ENCODE measurements at regions not wholly inside any gene's neighbourhood (a gene's known extent, or its start where the extent isn't known, plus 50 kb on each side); places are given as distances from the start of the nearest gene placed in this dataset.

DNA sequence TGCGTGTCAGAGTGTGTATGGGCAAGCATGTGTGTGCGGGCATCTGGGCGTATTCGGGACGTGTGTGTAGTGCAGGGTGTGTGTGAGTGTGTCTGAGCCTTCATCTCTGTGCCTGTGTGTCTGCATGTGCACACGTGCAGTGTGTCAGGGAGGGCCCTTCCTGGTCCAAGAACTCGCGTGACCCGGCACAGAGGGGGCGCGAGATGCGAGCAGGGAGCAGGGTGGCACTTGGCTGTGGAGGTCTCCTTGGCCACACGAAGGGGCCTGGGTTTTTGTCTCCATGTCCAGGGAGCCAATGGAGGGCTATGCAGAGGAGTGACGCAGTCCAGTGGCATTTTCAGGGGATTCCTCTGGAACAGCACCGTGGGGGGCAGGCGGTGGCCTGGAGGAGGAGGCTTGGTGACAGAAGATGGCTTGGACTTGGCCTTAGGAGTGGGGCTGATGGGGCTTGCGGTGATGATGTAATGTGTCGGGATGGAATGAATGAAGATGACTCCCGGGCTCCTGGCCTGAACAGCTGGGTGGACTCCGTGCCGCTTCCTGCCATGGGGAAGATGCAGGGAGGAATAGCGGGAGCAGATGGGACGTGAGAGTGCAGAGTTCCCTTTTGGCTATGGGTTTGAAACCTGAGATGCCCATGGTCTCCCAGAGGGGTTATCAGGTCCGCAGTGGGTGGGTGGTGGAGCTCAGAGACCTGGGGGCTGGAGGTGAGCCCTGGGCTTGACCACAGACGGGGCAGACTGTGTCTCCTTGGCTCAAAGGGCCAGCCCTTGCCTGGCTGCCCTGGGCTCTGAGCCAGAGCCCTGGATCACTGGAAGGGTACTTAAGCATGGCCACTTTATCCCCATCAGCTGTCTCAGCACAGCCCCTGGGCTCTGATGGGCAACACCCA lies 208.3 kb downstream of the PHETA1 start:
- H3K27ac ChIP-seq (ENCODE audit: low read depth, low read length) = no peak overlapping the region

DNA sequence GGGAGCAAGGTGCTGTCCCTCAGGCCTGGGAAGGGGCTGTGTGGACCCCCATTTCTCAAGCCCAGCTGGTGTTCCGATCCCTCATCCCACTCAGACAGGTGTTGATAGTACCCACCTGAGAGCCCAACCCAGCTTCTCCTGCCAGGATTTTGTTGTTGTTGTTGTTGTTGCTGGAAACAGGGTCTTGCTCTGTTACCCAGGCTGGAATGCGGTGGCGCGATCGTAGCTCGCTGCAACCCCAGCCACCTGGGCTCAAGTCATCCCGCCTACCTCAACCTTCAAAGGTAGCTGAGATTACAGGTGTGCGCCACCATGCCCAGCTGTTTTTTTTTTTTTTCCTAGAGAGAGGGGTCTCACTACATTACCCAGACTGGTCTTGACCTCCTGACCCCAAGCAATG lies 209.9 kb downstream of the PHETA1 start:
- H3K4me1 ChIP-seq (ENCODE audit: control insufficient read depth in 1 of 2, insufficient read depth in 2 of 2, low read length in 2 of 2) = no peaks in the 10 kb centered on the region
- no peak overlapping the region for H3K9ac ChIP-seq (ENCODE audit: low read depth in 1 of 2, low read length in 2 of 2)
- no peak overlapping the region for H3K27ac ChIP-seq (ENCODE audit: low read depth, low read length)
- H3K4me3 ChIP-seq (ENCODE audit: low read depth in 1 of 2, low read length in 2 of 2) = no peak overlapping the region
- H3K27me3 ChIP-seq (ENCODE audit: control insufficient read depth in 1 of 2, insufficient read depth in 2 of 2, low read length in 2 of 2) = peaks cover 0 to 6% of the 10 kb centered on the region in 2 donors
- no peaks in the 10 kb centered on the region for H3K36me3 ChIP-seq (ENCODE audit: control insufficient read depth in 1 of 2, insufficient read depth in 2 of 2, low read length in 2 of 2)
- H3K9me3 ChIP-seq (ENCODE audit: control insufficient read depth in 1 of 2, low read length in 2 of 2) = no peaks in the 10 kb centered on the region

More for the DNA sequence above, 208.3 kb downstream of the PHETA1 start:
- no peaks in the 10 kb centered on the region for H3K9me3 ChIP-seq (ENCODE audit: control insufficient read depth in 1 of 2, low read length in 2 of 2)
- no peak overlapping the region for H3K4me3 ChIP-seq (ENCODE audit: low read depth in 1 of 2, low read length in 2 of 2)
- H3K4me1 ChIP-seq (ENCODE audit: control insufficient read depth in 1 of 2, insufficient read depth in 2 of 2, low read length in 2 of 2) = no peaks in the 10 kb centered on the region
- H3K27me3 ChIP-seq (ENCODE audit: control insufficient read depth in 1 of 2, insufficient read depth in 2 of 2, low read length in 2 of 2) = no peaks in the 10 kb centered on the region
- H3K36me3 ChIP-seq (ENCODE audit: control insufficient read depth in 1 of 2, insufficient read depth in 2 of 2, low read length in 2 of 2) = no peaks in the 10 kb centered on the region
- H3K9ac ChIP-seq (ENCODE audit: low read depth in 1 of 2, low read length in 2 of 2) = no peak overlapping the region

DNA sequence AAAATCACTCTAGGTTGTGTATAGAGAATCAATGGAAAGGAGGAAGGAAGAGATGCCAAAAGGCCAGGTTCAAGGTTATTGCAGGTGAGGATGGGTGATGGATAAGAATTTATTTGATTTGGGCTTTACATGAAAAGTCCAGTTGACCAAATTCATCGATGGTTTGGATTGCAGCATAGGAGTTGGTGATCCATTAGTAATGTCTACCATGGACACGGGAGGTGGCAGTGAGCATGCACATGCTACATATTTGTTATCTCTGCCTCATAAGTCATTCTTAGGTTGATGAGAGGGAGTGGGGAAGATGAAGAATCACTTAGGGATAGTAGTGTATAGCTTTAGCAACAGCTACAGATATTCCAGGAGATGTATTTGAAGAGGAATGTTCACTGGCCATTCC lies 211.4 kb downstream of the PHETA1 start:
- H3K4me1 ChIP-seq (ENCODE audit: control insufficient read depth in 1 of 2, insufficient read depth in 2 of 2, low read length in 2 of 2) = no peaks in the 10 kb centered on the region
- H3K27ac ChIP-seq (ENCODE audit: low read depth, low read length) = no peak overlapping the region
- no peak overlapping the region for H3K4me3 ChIP-seq (ENCODE audit: low read depth in 1 of 2, low read length in 2 of 2)
- no peak overlapping the region for H3K9ac ChIP-seq (ENCODE audit: low read depth in 1 of 2, low read length in 2 of 2)
- peaks cover 0 to 6% of the 10 kb centered on the region in 2 donors for H3K27me3 ChIP-seq (ENCODE audit: control insufficient read depth in 1 of 2, insufficient read depth in 2 of 2, low read length in 2 of 2)
- no peaks in the 10 kb centered on the region for H3K36me3 ChIP-seq (ENCODE audit: control insufficient read depth in 1 of 2, insufficient read depth in 2 of 2, low read length in 2 of 2)
- H3K9me3 ChIP-seq (ENCODE audit: control insufficient read depth in 1 of 2, low read length in 2 of 2) = no peaks in the 10 kb centered on the region

DNA sequence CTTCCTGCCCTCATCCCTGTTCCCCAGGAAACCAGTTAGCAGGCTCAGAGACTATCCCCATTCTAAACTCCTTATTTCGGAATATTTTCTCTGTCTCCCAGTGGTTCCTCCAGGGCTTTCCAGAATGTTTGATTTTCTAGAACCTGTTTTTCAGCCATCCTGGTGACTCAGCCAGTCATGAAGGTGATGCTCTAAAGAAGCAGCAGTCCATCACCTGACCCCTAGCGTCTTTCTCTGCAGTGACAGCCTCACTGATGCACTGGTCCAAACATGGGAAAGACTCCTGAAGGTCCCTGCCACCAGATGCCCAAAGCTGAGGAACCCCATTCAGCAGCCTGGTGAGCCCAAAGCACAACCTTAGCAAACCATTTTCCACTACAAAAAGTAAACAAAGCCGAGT lies 212.6 kb downstream of the PHETA1 start:
- Histone ChIP-seq H3K4me1 (ENCODE audit: control insufficient read depth in 1 of 2, insufficient read depth in 2 of 2, low read length in 2 of 2) (no peaks in the 10 kb centered on the region), H3K9ac (ENCODE audit: low read depth in 1 of 2, low read length in 2 of 2) (no peak overlapping the region), H3K36me3 (ENCODE audit: control insufficient read depth in 1 of 2, insufficient read depth in 2 of 2, low read length in 2 of 2) (no peaks in the 10 kb centered on the region), H3K27ac (ENCODE audit: low read depth, low read length) (no peak overlapping the region), H3K9me3 (ENCODE audit: control insufficient read depth in 1 of 2, low read length in 2 of 2) (no peaks in the 10 kb centered on the region), H3K4me3 (ENCODE audit: low read depth in 1 of 2, low read length in 2 of 2) (no peak overlapping the region), H3K27me3 (ENCODE audit: control insufficient read depth in 1 of 2, insufficient read depth in 2 of 2, low read length in 2 of 2) (peaks cover 0 to 6% of the 10 kb centered on the region in 2 donors)

DNA sequence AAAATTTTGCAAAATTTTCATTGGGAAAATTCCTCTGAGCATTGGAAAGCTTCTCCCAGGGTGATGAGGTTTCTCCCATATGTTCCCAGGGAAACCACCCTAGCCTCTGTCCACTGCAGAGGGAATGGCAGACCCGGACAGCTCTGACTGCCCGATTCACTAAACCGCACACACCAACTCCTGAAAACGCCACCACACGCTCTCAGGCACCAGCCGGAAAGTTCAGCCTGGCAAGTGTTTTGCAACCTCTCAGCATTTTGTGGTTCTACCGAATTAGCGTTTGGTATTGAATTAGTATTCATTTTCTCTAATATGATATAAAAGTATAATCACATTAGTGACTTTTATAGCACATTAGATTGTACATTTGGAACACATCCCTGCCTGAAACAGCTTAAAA lies 213.4 kb downstream of the PHETA1 start:
- H3K27ac ChIP-seq (ENCODE audit: low read depth, low read length) = no peak overlapping the region
- H3K36me3 ChIP-seq (ENCODE audit: control insufficient read depth in 1 of 2, insufficient read depth in 2 of 2, low read length in 2 of 2) = no peaks in the 10 kb centered on the region
- no peak overlapping the region for H3K9ac ChIP-seq (ENCODE audit: low read depth in 1 of 2, low read length in 2 of 2)
- H3K4me1 ChIP-seq (ENCODE audit: control insufficient read depth in 1 of 2, insufficient read depth in 2 of 2, low read length in 2 of 2) = no peaks in the 10 kb centered on the region
- no peaks in the 10 kb centered on the region for H3K9me3 ChIP-seq (ENCODE audit: control insufficient read depth in 1 of 2, low read length in 2 of 2)
- H3K27me3 ChIP-seq (ENCODE audit: control insufficient read depth in 1 of 2, insufficient read depth in 2 of 2, low read length in 2 of 2) = peaks cover 0 to 6% of the 10 kb centered on the region in 2 donors
- H3K4me3 ChIP-seq (ENCODE audit: low read depth in 1 of 2, low read length in 2 of 2) = no peak overlapping the region

DNA sequence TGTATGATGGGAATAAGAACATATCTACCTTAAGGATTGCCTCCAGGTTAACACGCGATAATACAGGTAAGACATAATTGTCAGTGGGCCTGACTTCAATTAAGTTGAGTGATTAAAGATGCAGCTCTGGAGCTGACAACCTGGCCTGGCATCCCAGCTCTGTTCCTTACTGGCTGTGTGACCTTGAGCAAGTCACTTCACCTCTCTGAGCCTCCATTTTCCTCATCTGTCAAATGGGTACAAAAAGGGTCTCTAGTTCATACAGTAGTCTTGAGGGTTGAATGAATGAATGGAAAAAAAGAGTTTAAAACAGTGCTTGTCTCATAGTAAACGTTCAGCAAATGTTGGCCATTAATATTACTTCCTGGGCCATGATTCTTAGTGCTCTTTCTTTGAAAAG lies 213.9 kb downstream of the PHETA1 start:
- Histone ChIP-seq H3K36me3 (ENCODE audit: control insufficient read depth in 1 of 2, insufficient read depth in 2 of 2, low read length in 2 of 2) (no peaks in the 10 kb centered on the region), H3K9ac (ENCODE audit: low read depth in 1 of 2, low read length in 2 of 2) (no peak overlapping the region), H3K4me3 (ENCODE audit: low read depth in 1 of 2, low read length in 2 of 2) (no peak overlapping the region), H3K27me3 (ENCODE audit: control insufficient read depth in 1 of 2, insufficient read depth in 2 of 2, low read length in 2 of 2) (peaks cover 0 to 6% of the 10 kb centered on the region in 2 donors), H3K4me1 (ENCODE audit: control insufficient read depth in 1 of 2, insufficient read depth in 2 of 2, low read length in 2 of 2) (no peaks in the 10 kb centered on the region), H3K27ac (ENCODE audit: low read depth, low read length) (no peak overlapping the region), H3K9me3 (ENCODE audit: control insufficient read depth in 1 of 2, low read length in 2 of 2) (no peaks in the 10 kb centered on the region)

DNA sequence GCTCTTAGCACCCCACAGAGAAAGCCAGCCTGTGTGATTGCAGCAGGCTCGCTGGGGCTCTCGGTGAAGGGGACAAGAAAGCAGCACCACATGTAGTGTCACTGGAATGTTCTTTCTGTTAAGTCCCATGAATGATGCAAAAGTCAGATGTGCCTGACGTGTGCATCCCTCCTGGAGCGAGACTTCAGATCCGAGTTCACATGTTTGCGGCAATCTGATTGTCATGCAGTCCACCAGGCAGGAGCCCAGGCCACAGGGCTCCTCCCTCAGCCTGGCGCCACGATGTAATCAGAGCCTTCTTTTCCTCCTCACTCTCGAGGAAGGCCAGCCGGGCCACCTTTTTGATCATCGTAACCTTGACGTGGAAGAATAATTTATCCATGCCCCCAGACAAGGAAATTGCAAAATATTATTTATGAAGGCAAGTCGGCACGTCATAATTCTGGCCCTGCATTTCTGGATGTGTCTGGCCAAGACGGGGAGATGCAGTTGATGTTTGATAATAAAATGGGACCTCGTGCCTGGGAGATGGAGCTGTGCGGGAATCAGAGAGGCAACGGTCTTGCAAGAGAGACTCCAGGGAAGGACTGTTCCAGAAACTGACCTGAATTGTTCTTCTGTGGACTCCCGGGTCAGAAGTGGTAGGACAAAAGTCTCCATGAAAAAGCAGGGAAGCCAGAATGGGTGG lies 214.6 kb downstream of the PHETA1 start:
- Histone ChIP-seq H3K27ac (ENCODE audit: low read depth, low read length) (no peak overlapping the region), H3K27me3 (ENCODE audit: control insufficient read depth in 1 of 2, insufficient read depth in 2 of 2, low read length in 2 of 2) (peaks cover 0 to 6% of the 10 kb centered on the region in 2 donors), H3K4me1 (ENCODE audit: control insufficient read depth in 1 of 2, insufficient read depth in 2 of 2, low read length in 2 of 2) (no peaks in the 10 kb centered on the region)

DNA sequence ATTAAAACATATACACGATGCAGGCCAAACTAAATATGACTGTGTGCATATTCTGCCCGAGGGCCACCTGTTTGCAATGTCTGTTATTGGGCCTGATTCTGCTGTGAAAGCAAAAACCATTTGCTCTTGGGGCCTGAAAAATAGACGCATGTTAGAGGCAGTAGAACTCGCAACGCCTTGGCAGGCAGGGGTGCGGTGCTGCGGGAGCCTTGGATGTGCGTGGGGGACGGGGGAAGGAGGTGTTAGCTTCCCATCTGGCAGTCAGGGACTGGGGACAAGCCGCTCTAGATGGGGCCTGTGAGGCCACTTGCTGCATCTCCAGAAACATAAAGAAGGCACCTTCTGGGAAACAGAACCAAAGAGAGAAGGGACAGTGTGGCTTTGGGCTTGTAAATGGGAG lies 216.3 kb downstream of the PHETA1 start:
- no peak overlapping the region for H3K9ac ChIP-seq (ENCODE audit: low read depth in 1 of 2, low read length in 2 of 2)
- no peaks in the 10 kb centered on the region for H3K9me3 ChIP-seq (ENCODE audit: control insufficient read depth in 1 of 2, low read length in 2 of 2)
- H3K27me3 ChIP-seq (ENCODE audit: control insufficient read depth in 1 of 2, insufficient read depth in 2 of 2, low read length in 2 of 2) = peaks cover 0 to 6% of the 10 kb centered on the region in 2 donors
- no peak overlapping the region for H3K27ac ChIP-seq (ENCODE audit: low read depth, low read length)
- H3K4me3 ChIP-seq (ENCODE audit: low read depth in 1 of 2, low read length in 2 of 2) = no peak overlapping the region
- H3K36me3 ChIP-seq (ENCODE audit: control insufficient read depth in 1 of 2, insufficient read depth in 2 of 2, low read length in 2 of 2) = no peaks in the 10 kb centered on the region
- no peaks in the 10 kb centered on the region for H3K4me1 ChIP-seq (ENCODE audit: control insufficient read depth in 1 of 2, insufficient read depth in 2 of 2, low read length in 2 of 2)

More for the DNA sequence above, 214.6 kb downstream of the PHETA1 start:
- no peak overlapping the region for H3K9ac ChIP-seq (ENCODE audit: low read depth in 1 of 2, low read length in 2 of 2)
- H3K4me3 ChIP-seq (ENCODE audit: low read depth in 1 of 2, low read length in 2 of 2) = no peak overlapping the region
- H3K9me3 ChIP-seq (ENCODE audit: control insufficient read depth in 1 of 2, low read length in 2 of 2) = no peaks in the 10 kb centered on the region
- H3K36me3 ChIP-seq (ENCODE audit: control insufficient read depth in 1 of 2, insufficient read depth in 2 of 2, low read length in 2 of 2) = no peaks in the 10 kb centered on the region

DNA sequence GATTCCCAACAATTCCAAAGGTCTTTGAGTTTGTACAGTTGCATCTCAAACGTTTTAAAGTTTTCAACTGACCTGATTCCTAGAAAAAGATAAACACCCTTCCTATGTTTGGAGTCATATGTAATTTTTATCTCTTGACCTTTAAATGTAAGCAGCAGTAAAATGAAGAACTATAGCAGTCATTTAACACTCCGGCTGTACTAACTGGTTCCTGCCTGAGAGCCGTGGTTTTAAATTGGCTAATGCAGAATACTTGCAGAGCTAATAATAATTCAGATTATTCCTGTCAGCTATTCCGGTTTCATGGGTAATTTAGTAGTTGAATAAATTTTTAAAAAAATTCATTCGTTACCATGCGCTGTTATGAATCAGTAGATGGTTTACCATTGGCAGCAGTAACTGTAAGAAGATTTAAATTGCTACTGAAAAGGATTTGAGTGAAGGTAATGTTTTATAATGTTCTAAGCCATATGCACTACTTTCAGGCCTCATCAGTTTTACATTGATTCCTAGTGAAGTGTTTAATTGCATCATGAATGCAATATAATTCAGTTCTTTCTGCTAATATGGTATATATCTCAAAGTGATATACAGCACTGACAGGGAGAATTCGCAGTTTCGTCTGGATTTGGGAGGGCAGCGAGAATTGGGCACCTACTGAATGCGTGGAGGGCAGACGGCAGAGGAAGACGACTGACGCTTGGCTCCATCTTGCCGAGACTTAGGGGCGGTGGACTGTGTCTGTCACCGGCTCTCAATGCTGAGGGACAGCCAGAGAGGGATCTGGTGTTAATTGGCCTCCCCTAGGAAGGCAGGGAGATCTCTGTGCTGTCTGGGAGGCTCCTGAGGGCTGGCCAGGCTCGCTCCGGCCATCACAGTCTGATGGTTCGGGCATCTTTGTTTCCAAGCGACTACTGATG lies 217.7 kb downstream of the PHETA1 start:
- Histone ChIP-seq H3K9me3 (ENCODE audit: control insufficient read depth in 1 of 2, low read length in 2 of 2) (no peaks in the 10 kb centered on the region), H3K27ac (ENCODE audit: low read depth, low read length) (no peak overlapping the region), H3K36me3 (ENCODE audit: control insufficient read depth in 1 of 2, insufficient read depth in 2 of 2, low read length in 2 of 2) (no peaks in the 10 kb centered on the region), H3K27me3 (ENCODE audit: control insufficient read depth in 1 of 2, insufficient read depth in 2 of 2, low read length in 2 of 2) (peaks cover 0 to 6% of the 10 kb centered on the region in 2 donors), H3K4me1 (ENCODE audit: control insufficient read depth in 1 of 2, insufficient read depth in 2 of 2, low read length in 2 of 2) (no peaks in the 10 kb centered on the region), H3K4me3 (ENCODE audit: low read depth in 1 of 2, low read length in 2 of 2) (no peak overlapping the region), H3K9ac (ENCODE audit: low read depth in 1 of 2, low read length in 2 of 2) (no peak overlapping the region)

Data from duodenal mucosa (tissue), 2 donors.